ENCODE measurements at regions not wholly inside any gene's neighbourhood (a gene's known extent, or its start where the extent isn't known, plus 50 kb on each side); places are given as distances from the start of the nearest gene placed in this dataset.

DNA sequence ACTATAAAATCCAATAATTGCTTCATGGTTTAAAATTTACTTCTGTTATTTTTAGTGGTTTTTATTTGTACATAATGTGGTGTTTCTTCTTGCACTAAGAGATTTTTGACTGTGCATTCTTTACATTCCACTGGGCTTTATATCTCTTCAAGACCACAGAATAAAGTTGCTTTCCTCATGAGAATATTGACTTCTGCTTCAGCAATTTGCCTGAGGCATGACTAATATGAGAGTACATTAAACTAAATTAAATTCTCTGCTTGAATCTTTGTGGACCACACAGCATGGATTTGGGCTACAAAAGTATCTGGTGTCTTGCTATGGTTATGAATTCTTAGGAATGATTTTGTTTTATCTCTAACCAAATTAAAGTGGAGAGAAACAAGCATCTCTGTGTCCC, 1463.4 kb upstream of the PCDH20 start:
- TF ChIP-seq, protein P1, sequence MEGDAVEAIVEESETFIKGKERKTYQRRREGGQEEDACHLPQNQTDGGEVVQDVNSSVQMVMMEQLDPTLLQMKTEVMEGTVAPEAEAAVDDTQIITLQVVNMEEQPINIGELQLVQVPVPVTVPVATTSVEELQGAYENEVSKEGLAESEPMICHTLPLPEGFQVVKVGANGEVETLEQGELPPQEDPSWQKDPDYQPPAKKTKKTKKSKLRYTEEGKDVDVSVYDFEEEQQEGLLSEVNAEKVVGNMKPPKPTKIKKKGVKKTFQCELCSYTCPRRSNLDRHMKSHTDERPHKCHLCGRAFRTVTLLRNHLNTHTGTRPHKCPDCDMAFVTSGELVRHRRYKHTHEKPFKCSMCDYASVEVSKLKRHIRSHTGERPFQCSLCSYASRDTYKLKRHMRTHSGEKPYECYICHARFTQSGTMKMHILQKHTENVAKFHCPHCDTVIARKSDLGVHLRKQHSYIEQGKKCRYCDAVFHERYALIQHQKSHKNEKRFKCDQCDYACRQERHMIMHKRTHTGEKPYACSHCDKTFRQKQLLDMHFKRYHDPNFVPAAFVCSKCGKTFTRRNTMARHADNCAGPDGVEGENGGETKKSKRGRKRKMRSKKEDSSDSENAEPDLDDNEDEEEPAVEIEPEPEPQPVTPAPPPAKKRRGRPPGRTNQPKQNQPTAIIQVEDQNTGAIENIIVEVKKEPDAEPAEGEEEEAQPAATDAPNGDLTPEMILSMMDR (IDR thresholded peaks at IDR 0.05; ENCODE audit: low read depth, low read length), result no peak
- TF ChIP-seq EZH2phosphoT487 (IDR thresholded peaks at IDR 0.05; ENCODE audit: low read depth), result no peak
- Histone ChIP-seq H3K9ac (ENCODE audit: low read length) (no peak overlapping the region), H3K27me3 (ENCODE audit: low read depth, low read length) (no peaks in the 10 kb centered on the region), H3K36me3 (replicated peaks; ENCODE audit: low read depth, low read length) (peaks cover 3% of the 10 kb centered on the region), H3K27ac (ENCODE audit: low read length) (no peak overlapping the region), H4K20me1 (ENCODE audit: insufficient read depth, low read length) (no peaks in the 10 kb centered on the region), H3K4me2 (ENCODE audit: low read length) (no peak overlapping the region), H3K4me3 (ENCODE audit: low read length) (no peak overlapping the region), H3K9me3 (ENCODE audit: insufficient read depth, low read length) (no peaks in the 10 kb centered on the region), H3K79me2 (ENCODE audit: low read length) (no peaks in the 10 kb centered on the region), H2AFZ (ENCODE audit: low read depth, low read length) (no peak overlapping the region), H3K4me1 (ENCODE audit: low read length) (peaks cover 17% of the 10 kb centered on the region)

DNA sequence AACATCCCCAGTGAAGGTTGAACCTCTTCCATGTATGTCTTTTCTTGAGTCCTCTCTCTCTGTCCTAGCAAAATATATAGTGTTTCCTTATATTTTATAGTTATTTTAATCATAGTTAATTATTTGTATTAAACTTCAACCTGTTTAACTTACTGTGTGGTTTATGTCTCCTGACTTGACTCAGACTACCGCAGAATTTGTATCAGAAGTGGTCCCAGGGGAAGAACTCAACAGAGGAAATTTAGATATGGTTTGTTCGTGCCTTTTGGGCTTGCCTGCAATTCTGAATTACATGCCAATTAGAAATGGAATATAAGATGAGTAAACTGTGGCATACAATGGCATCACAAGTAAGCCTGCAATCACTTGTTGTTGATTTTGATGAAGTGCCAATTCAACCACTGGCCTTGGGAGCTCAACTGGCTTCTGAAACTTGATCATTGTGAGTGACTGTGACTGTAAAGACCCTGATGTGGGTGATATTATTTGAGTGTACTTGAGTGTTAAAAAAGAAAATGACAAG, 1459.5 kb upstream of the PCDH20 start:
- Histone ChIP-seq H3K36me3 (replicated peaks; ENCODE audit: low read depth, low read length) (peaks cover 3% of the 10 kb centered on the region), H3K9ac (ENCODE audit: low read length) (no peak overlapping the region), H3K9me3 (ENCODE audit: insufficient read depth, low read length) (no peaks in the 10 kb centered on the region), H3K79me2 (ENCODE audit: low read length) (no peaks in the 10 kb centered on the region), H3K4me2 (ENCODE audit: low read length) (no peak overlapping the region), H3K27me3 (ENCODE audit: low read depth, low read length) (no peaks in the 10 kb centered on the region), H4K20me1 (ENCODE audit: insufficient read depth, low read length) (no peaks in the 10 kb centered on the region), H3K4me3 (ENCODE audit: low read length) (no peak overlapping the region), H2AFZ (ENCODE audit: low read depth, low read length) (no peak overlapping the region), H3K4me1 (ENCODE audit: low read length) (peaks cover 17% of the 10 kb centered on the region), H3K27ac (ENCODE audit: low read length) (no peak overlapping the region)
- TF ChIP-seq EZH2phosphoT487 (IDR thresholded peaks at IDR 0.05; ENCODE audit: low read depth), result no peak
- TF ChIP-seq, protein P1 (IDR thresholded peaks at IDR 0.05; ENCODE audit: low read depth, low read length), result no peak

DNA sequence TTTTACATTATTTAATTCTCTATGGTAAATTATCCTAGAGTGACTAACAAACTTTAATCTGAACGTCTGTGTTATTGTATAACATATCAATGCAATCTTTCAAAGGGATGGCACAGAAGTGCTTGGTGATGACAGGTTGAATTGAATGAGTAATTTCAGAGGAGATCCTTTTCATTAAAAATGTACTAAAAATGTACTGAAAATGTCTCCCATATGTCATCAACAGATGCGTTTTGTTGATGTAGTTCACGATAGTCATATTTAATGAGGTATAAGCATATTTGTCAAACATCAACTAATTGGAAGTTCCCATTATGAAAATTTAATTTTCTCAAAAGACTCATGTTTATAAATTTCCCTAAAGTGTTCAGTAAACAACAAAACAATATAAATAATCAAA, 1434.7 kb upstream of the PCDH20 start:
- Histone ChIP-seq H2AFZ (ENCODE audit: low read depth, low read length) (no peak overlapping the region), H3K36me3 (replicated peaks; ENCODE audit: low read depth, low read length) (no peaks in the 10 kb centered on the region), H4K20me1 (ENCODE audit: insufficient read depth, low read length) (no peaks in the 10 kb centered on the region), H3K4me1 (ENCODE audit: low read length) (no peaks in the 10 kb centered on the region), H3K4me2 (ENCODE audit: low read length) (no peak overlapping the region), H3K9ac (ENCODE audit: low read length) (no peak overlapping the region), H3K9me3 (ENCODE audit: insufficient read depth, low read length) (no peaks in the 10 kb centered on the region), H3K27me3 (ENCODE audit: low read depth, low read length) (no peaks in the 10 kb centered on the region), H3K4me3 (ENCODE audit: low read length) (no peak overlapping the region), H3K27ac (ENCODE audit: low read length) (no peak overlapping the region), H3K79me2 (ENCODE audit: low read length) (no peaks in the 10 kb centered on the region)
- TF ChIP-seq, protein P1 (IDR thresholded peaks at IDR 0.05; ENCODE audit: low read depth, low read length), result no peak
- TF ChIP-seq EZH2phosphoT487 (IDR thresholded peaks at IDR 0.05; ENCODE audit: low read depth), result no peak

DNA sequence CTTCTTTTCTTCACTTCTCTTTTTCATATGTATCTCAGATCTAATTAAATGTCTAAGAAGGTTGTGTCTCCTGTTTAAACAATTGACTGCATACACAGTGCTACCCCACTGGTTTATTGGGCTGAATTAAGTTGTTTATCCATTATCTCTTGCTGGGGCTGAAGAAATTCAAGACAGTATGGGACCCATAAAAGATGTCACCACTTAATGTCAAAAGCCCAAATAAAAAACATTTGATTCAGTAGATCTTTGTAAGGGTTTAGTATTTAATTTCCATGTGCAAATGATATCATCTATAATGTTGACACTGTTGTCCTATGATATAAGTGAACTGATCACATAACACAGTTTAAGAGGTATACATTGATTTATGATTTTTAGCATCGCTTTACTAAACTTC, 1431.9 kb upstream of the PCDH20 start:
- Histone ChIP-seq H4K20me1 (ENCODE audit: insufficient read depth, low read length) (no peaks in the 10 kb centered on the region), H3K9me3 (ENCODE audit: insufficient read depth, low read length) (no peaks in the 10 kb centered on the region), H3K4me3 (ENCODE audit: low read length) (no peak overlapping the region), H3K79me2 (ENCODE audit: low read length) (no peaks in the 10 kb centered on the region), H3K27ac (ENCODE audit: low read length) (no peak overlapping the region), H3K27me3 (ENCODE audit: low read depth, low read length) (no peaks in the 10 kb centered on the region), H3K36me3 (replicated peaks; ENCODE audit: low read depth, low read length) (no peaks in the 10 kb centered on the region), H2AFZ (ENCODE audit: low read depth, low read length) (no peak overlapping the region), H3K4me1 (ENCODE audit: low read length) (no peaks in the 10 kb centered on the region), H3K4me2 (ENCODE audit: low read length) (no peak overlapping the region), H3K9ac (ENCODE audit: low read length) (no peak overlapping the region)
- no peak for TF ChIP-seq EZH2phosphoT487 (IDR thresholded peaks at IDR 0.05; ENCODE audit: low read depth)
- TF ChIP-seq, protein P1 (IDR thresholded peaks at IDR 0.05; ENCODE audit: low read depth, low read length), result no peak
